SK-N-SH (cell line): ENCODE measurements at regions not wholly inside any gene's neighbourhood (a gene's known extent, or its start where the extent isn't known, plus 50 kb on each side); places are given as distances from the start of the nearest gene placed in this dataset.

Source experiments
- CTCF ChIA-PET: fragments of 300-600, 350-600 bp; formaldehyde crosslinking; extraction: SDS; loops from one replicate; lab custom pipeline; 2021; lab: Yijun Ruan, JAX
- POLR2A ChIA-PET: fragments of 350-600 bp; sonication (Branson Sonifier 250); formaldehyde crosslinking; extraction: SDS; loops from one replicate; lab custom pipeline; 2020; ENCODE audit warnings: antibody characterized with exemption, inconsistent platforms; lab: Yijun Ruan, JAX
- DNase-seq: peaks from one replicate; pipeline ENCODE4 v3.0.0; 2012
- H2AFZ ChIP-seq: fragments of 200-600 bp; sonication (generic); 2 replicates; pipeline ENCODE4 v1.8.1; 2016; ENCODE audit warnings: antibody characterized with exemption, mild to moderate bottlenecking, low read depth
- H3F3A ChIP-seq: fragments of 200-600 bp; sonication (generic); replicated peaks from 2 replicates; pipeline ENCODE3; 2016; ENCODE audit warnings: antibody characterized with exemption, mild to moderate bottlenecking; ENCODE audit not compliant: insufficient read depth
- H3K27ac ChIP-seq, 2 experiments: fragments of 200-500 bp in 1 of 2; fragments of 200-600 bp in 1 of 2; sonication (Bioruptor generic) in 1 of 2; sonication (generic), shearing (Covaris generic) in 1 of 2; 2 replicates each; pipeline versions ENCODE4 v1.5.1 to v1.6.1; 2014 to 2016; ENCODE audit warnings: low read depth in 2 of 2, inconsistent platforms in 1 of 2, low read length in 1 of 2, mild to moderate bottlenecking in 1 of 2, mixed read lengths in 1 of 2
- H3K27me3 ChIP-seq: fragments of 200-600 bp; sonication (generic), shearing (Covaris generic); 2 replicates; pipeline ENCODE4 v1.6.1; 2016; ENCODE audit warnings: mixed run types; ENCODE audit not compliant: insufficient read depth
- H3K36me3 ChIP-seq, 2 experiments: fragments of 200-500 bp in 1 of 2; fragments of 200-600 bp in 1 of 2; sonication (Bioruptor generic) in 1 of 2; sonication (generic) in 1 of 2; replicated peaks in 1 of 2; 2 replicates each; pipeline versions ENCODE3 to v1.5.1; 2014 to 2016; ENCODE audit warnings: low read length in 1 of 2, mild to moderate bottlenecking in 1 of 2; ENCODE audit not compliant: insufficient read depth in 2 of 2, control insufficient read depth in 1 of 2
- H3K4me1 ChIP-seq, 2 experiments: fragments of 200-500 bp in 1 of 2; fragments of 200-600 bp in 1 of 2; sonication (Bioruptor generic) in 1 of 2; sonication (generic), shearing (Covaris generic) in 1 of 2; 2 replicates each; pipeline versions ENCODE4 v1.5.1 to v1.6.1; 2014 to 2016; ENCODE audit warnings: low read depth in 1 of 2, low read length in 1 of 2, mixed run types in 1 of 2; ENCODE audit not compliant: insufficient read depth in 2 of 2, control insufficient read depth in 1 of 2
- H3K4me2 ChIP-seq: fragments of 200-600 bp; sonication (generic), shearing (Covaris generic); 2 replicates; pipeline ENCODE4 v1.6.1; 2017; ENCODE audit warnings: mixed run types
- H3K4me3 ChIP-seq, 2 experiments: fragments of 200-500 bp in 1 of 2; fragments of 200-600 bp in 1 of 2; sonication (Bioruptor generic) in 1 of 2; sonication (generic), shearing (Covaris generic) in 1 of 2; 2 replicates each; pipeline versions ENCODE4 v1.5.1 to v1.8.1; 2014 to 2016; ENCODE audit warnings: low read depth in 2 of 2, inconsistent platforms in 1 of 2, low read length in 1 of 2, mild to moderate bottlenecking in 1 of 2, mixed read lengths in 1 of 2, moderate library complexity in 1 of 2
- H3K79me2 ChIP-seq: fragments of 200-600 bp; sonication (generic); 2 replicates; pipeline ENCODE4 v1.8.1; 2017; ENCODE audit warnings: mild to moderate bottlenecking; ENCODE audit not compliant: insufficient read depth
- H3K9ac ChIP-seq: fragments of 200-600 bp; sonication (generic); 2 replicates; pipeline ENCODE4 v1.6.1; 2017; ENCODE audit warnings: mixed run types
- H3K9me2 ChIP-seq: fragments of 200-600 bp; sonication (generic); 2 replicates; pipeline ENCODE4 v1.6.1; 2017; ENCODE audit warnings: mixed run types
- H3K9me3 ChIP-seq: fragments of 200-600 bp; sonication (generic); 2 replicates; pipeline ENCODE4 v1.6.1; 2017; ENCODE audit warnings: mixed run types, mild to moderate bottlenecking, moderate library complexity
- H4K20me1 ChIP-seq: fragments of 200-600 bp; sonication (generic); 2 replicates; pipeline ENCODE4 v1.6.1; 2017; ENCODE audit warnings: mild to moderate bottlenecking, mixed run types; ENCODE audit not compliant: insufficient read depth
- CHD2 ChIP-seq: fragments of 150-350 bp; IDR thresholded peaks from 2 replicates; pipeline ENCODE4 v1.6.1; 2018; ENCODE audit warnings: low read length; ENCODE audit not compliant: partially characterized antibody
- EP300 ChIP-seq, 2 experiments: IDR thresholded peaks; 2 replicates each; pipeline versions ENCODE4 v1.4.0 to v1.6.1; 2012; ENCODE audit warnings: borderline replicate concordance in 1 of 2, low read depth in 1 of 2, low read length in 1 of 2
- EZH2phosphoT487 ChIP-seq: fragments of 200-600 bp; sonication (generic); IDR thresholded peaks from 2 replicates; pipeline ENCODE4 v1.6.1; 2017; ENCODE audit warnings: low read depth, mixed run types, mild to moderate bottlenecking, antibody characterized with exemption, moderate library complexity, borderline replicate concordance
- FOSL2 ChIP-seq: IDR thresholded peaks from 2 replicates; pipeline ENCODE4 v1.4.0; 2012; ENCODE audit warnings: low read depth, mild to moderate bottlenecking, moderate library complexity, borderline replicate concordance
- FOXJ3 ChIP-seq: sonication (generic); formaldehyde crosslinking; IDR thresholded peaks from 2 replicates; pipeline ENCODE4 v1.5.1; 2020; ENCODE audit warnings: mild to moderate bottlenecking, missing genetic modification reagents
- POLR2AphosphoS5 ChIP-seq: IDR thresholded peaks from 2 replicates; pipeline ENCODE4 v1.6.1; 2012; ENCODE audit warnings: low read depth, low read length
- RXRA ChIP-seq: IDR thresholded peaks from 2 replicates; pipeline ENCODE4 v1.4.0; 2012; ENCODE audit warnings: low read depth, mild to moderate bottlenecking, borderline replicate concordance
- SIN3A ChIP-seq: IDR thresholded peaks from 2 replicates; pipeline ENCODE4 v1.6.1; 2012; ENCODE audit warnings: low read depth, mild to moderate bottlenecking, low read length, moderate library complexity, borderline replicate concordance
- SMC3 ChIP-seq: IDR thresholded peaks from 2 replicates; pipeline ENCODE4 v1.6.1; 2012; ENCODE audit warnings: low read depth, low read length, improper control_type of control experiment
- TAF1 ChIP-seq: IDR thresholded peaks from 2 replicates; pipeline ENCODE4 v1.6.1; 2012; ENCODE audit warnings: low read depth, mild to moderate bottlenecking, low read length, moderate library complexity, borderline replicate concordance
- TCF12 ChIP-seq: IDR thresholded peaks from 2 replicates; pipeline ENCODE4 v1.4.0; 2012
- WGBS: methylation state at CpG from one replicate; pipeline ENCODE4 v1.1.6; 2017; ENCODE audit warnings: low lambda C conversion rate; 5-methylcytosine and 5-hydroxymethylcytosine counted together
- TF ChIP-seq, protein P1 (sequence below): IDR thresholded peaks from 2 replicates; pipeline ENCODE4 v1.6.1; 2012; ENCODE audit warnings: mild to moderate bottlenecking, low read depth, low read length, moderate library complexity
- TF ChIP-seq, protein P2 (sequence below): IDR thresholded peaks from 2 replicates; pipeline ENCODE4 v1.4.0; 2012; ENCODE audit warnings: low read depth
- TF ChIP-seq, protein P3 (sequence below): fragments of 150-350 bp; IDR thresholded peaks from 2 replicates; pipeline ENCODE4 v1.6.1; 2016; ENCODE audit warnings: mild to moderate bottlenecking, low read depth, low read length
- TF ChIP-seq, protein P4 (sequence below): IDR thresholded peaks from 2 replicates; pipeline ENCODE4 v1.4.0; 2012; ENCODE audit warnings: low read depth, borderline replicate concordance
- TF ChIP-seq, protein P5 (sequence below): fragments of 150-350 bp; IDR thresholded peaks from 2 replicates; pipeline ENCODE4 v1.6.1; 2017; ENCODE audit warnings: antibody characterized with exemption, low read length, low read depth, borderline replicate concordance

DNA sequence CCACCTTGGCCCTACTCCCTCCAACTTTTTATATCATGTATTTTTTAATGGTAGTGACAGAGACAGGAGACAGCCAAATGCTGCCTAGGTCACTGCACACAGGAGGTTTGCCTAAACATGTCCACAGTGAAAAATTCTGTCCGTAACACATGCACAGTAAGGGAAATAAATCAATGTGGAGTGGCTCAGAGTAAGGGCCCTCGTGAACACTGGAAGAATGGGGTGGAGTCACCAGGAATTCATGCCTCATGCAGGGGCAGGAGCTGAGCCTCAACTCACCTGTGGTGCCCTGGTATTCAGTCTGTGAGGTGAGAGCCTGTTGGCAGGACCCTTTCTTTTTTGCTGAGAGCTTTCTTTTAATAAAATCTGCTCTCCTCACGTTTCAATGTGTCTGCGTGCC, 289.1 kb downstream of the TGFB2 start (continued):
- TF ChIP-seq, protein P1, sequence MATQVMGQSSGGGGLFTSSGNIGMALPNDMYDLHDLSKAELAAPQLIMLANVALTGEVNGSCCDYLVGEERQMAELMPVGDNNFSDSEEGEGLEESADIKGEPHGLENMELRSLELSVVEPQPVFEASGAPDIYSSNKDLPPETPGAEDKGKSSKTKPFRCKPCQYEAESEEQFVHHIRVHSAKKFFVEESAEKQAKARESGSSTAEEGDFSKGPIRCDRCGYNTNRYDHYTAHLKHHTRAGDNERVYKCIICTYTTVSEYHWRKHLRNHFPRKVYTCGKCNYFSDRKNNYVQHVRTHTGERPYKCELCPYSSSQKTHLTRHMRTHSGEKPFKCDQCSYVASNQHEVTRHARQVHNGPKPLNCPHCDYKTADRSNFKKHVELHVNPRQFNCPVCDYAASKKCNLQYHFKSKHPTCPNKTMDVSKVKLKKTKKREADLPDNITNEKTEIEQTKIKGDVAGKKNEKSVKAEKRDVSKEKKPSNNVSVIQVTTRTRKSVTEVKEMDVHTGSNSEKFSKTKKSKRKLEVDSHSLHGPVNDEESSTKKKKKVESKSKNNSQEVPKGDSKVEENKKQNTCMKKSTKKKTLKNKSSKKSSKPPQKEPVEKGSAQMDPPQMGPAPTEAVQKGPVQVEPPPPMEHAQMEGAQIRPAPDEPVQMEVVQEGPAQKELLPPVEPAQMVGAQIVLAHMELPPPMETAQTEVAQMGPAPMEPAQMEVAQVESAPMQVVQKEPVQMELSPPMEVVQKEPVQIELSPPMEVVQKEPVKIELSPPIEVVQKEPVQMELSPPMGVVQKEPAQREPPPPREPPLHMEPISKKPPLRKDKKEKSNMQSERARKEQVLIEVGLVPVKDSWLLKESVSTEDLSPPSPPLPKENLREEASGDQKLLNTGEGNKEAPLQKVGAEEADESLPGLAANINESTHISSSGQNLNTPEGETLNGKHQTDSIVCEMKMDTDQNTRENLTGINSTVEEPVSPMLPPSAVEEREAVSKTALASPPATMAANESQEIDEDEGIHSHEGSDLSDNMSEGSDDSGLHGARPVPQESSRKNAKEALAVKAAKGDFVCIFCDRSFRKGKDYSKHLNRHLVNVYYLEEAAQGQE, result no peak

DNA sequence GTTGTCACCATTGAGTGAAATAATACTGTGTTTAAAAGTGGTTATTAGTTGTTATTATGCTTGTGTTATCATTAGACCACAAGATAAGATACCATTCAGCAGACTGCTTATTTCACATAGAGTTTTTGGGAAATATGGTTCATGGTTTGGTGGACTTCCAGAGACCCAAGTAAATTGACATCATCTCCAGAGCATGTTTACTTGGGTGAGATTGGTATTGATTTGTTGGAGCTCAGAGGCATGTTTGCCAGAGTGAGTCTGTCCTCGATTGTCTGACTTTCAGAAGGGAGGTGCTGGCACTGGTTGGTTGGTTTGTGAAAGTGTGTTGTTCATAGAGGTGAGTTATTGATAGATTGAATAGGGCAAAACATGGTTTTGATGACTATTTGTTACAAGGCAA, 291.4 kb downstream of the TGFB2 start:
- Histone ChIP-seq H4K20me1 (no peaks in the 10 kb centered on the region), H3K79me2 (no peaks in the 10 kb centered on the region), H3K4me3 (no peak overlapping the region), H3K9me2 (no peaks in the 10 kb centered on the region), H3K27ac (no peak overlapping the region), H3K4me1 (no peaks in the 10 kb centered on the region), H3K36me3 (no peaks in the 10 kb centered on the region), H3K9ac (no peak overlapping the region), H3K9me3 (no peaks in the 10 kb centered on the region), H3K4me2 (no peak overlapping the region), H2AFZ (no peak overlapping the region), H3F3A (no peaks in the 10 kb centered on the region), H3K27me3 (no peaks in the 10 kb centered on the region)
- TF ChIP-seq EZH2phosphoT487 (no peak), FOXJ3 (no peak), SIN3A (no peak), TAF1 (no peak), CHD2 (no peak), EP300 (IDR thresholded peaks at IDR 0.05; ENCODE audit: borderline replicate concordance in 1 of 2, low read depth in 1 of 2, low read length in 1 of 2) (no peak), TCF12 (no peak), RXRA (no peak), POLR2AphosphoS5 (no peak), FOSL2 (no peak), SMC3 (no peak)
- TF ChIP-seq, protein P2, sequence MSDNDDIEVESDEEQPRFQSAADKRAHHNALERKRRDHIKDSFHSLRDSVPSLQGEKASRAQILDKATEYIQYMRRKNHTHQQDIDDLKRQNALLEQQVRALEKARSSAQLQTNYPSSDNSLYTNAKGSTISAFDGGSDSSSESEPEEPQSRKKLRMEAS, result no peak
- TF ChIP-seq, protein P3, sequence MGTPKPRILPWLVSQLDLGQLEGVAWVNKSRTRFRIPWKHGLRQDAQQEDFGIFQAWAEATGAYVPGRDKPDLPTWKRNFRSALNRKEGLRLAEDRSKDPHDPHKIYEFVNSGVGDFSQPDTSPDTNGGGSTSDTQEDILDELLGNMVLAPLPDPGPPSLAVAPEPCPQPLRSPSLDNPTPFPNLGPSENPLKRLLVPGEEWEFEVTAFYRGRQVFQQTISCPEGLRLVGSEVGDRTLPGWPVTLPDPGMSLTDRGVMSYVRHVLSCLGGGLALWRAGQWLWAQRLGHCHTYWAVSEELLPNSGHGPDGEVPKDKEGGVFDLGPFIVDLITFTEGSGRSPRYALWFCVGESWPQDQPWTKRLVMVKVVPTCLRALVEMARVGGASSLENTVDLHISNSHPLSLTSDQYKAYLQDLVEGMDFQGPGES, result no peak
- TF ChIP-seq, protein P4, sequence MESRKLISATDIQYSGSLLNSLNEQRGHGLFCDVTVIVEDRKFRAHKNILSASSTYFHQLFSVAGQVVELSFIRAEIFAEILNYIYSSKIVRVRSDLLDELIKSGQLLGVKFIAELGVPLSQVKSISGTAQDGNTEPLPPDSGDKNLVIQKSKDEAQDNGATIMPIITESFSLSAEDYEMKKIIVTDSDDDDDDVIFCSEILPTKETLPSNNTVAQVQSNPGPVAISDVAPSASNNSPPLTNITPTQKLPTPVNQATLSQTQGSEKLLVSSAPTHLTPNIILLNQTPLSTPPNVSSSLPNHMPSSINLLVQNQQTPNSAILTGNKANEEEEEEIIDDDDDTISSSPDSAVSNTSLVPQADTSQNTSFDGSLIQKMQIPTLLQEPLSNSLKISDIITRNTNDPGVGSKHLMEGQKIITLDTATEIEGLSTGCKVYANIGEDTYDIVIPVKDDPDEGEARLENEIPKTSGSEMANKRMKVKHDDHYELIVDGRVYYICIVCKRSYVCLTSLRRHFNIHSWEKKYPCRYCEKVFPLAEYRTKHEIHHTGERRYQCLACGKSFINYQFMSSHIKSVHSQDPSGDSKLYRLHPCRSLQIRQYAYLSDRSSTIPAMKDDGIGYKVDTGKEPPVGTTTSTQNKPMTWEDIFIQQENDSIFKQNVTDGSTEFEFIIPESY, result no peak
- TF ChIP-seq, protein P5, sequence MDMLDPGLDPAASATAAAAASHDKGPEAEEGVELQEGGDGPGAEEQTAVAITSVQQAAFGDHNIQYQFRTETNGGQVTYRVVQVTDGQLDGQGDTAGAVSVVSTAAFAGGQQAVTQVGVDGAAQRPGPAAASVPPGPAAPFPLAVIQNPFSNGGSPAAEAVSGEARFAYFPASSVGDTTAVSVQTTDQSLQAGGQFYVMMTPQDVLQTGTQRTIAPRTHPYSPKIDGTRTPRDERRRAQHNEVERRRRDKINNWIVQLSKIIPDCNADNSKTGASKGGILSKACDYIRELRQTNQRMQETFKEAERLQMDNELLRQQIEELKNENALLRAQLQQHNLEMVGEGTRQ, result no peak
- POLR2A ChIA-PET, result no interaction called here
- CTCF ChIA-PET, result no interaction called here
- DNase-seq, result no peak
- 44% methylated on average over 1 of the region's 1 CpG for WGBS
